ENCODE measurements at regions not wholly inside any gene's neighbourhood (a gene's known extent, or its start where the extent isn't known, plus 50 kb on each side); places are given as distances from the start of the nearest gene placed in this dataset.

DNA sequence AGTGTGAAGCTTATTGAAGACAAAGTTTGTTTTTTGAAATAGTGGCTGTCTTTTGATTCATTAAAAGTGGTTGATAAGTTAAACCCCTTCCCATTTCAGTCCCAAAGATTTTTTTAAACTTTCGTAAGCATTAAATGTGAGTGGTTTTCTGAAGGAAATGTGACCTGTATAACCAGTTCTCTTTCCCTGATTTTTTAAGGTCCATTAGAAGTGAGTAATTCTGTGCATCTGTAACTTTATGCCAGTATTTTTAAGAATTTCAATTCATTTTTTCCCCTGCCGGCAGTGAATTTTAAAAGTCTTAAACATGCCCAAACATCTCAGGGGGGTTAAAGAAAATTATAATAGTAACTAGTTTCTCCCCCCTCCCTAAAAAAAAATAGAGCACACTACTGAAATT lies 254.6 kb upstream of the SP8 start:
- no peak for TF ChIP-seq POLR2A (IDR thresholded peaks at IDR 0.05)
- TF ChIP-seq, protein P1, sequence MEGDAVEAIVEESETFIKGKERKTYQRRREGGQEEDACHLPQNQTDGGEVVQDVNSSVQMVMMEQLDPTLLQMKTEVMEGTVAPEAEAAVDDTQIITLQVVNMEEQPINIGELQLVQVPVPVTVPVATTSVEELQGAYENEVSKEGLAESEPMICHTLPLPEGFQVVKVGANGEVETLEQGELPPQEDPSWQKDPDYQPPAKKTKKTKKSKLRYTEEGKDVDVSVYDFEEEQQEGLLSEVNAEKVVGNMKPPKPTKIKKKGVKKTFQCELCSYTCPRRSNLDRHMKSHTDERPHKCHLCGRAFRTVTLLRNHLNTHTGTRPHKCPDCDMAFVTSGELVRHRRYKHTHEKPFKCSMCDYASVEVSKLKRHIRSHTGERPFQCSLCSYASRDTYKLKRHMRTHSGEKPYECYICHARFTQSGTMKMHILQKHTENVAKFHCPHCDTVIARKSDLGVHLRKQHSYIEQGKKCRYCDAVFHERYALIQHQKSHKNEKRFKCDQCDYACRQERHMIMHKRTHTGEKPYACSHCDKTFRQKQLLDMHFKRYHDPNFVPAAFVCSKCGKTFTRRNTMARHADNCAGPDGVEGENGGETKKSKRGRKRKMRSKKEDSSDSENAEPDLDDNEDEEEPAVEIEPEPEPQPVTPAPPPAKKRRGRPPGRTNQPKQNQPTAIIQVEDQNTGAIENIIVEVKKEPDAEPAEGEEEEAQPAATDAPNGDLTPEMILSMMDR (IDR thresholded peaks at IDR 0.05), result no peak
